NCI-H226 (cell line): ENCODE measurements at regions not wholly inside any gene's neighbourhood (a gene's known extent, or its start where the extent isn't known, plus 50 kb on each side); places are given as distances from the start of the nearest gene placed in this dataset.

ENCODE experiments used
- DNase-seq: peaks from one replicate; pipeline ENCODE4 v3.0.0-alpha.2; 2015

DNA sequence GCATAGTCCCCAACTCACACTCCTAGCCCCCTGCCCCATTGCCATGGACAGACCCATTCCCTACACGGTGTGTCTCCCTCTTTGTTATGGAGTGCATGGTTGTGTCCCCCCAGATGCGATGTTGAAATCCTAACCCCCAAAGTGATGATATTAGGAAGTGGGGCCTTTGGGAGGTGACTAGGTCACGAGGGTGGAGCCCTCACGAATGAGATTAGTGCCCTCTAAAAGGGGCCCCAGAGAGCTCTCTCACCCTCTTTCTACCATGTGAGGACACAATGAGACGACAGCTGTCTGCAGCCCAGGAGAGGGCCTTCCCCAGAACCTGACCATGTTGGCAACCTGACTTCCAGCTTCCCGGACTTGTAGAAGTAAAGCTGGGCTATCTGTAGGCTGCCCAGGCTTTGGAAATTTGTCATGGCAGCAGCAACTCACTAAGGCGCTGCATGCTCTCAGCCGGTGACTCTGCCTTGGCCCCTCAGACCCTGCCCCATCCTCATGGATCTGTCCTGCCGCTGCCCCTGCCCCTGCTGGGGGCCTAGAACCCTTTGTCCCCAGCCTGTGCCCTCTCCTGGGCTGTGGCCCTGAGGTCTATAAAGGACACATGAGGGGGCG, 318.1 kb upstream of the RTL1 start:
- DNase-seq, result no peak

DNA sequence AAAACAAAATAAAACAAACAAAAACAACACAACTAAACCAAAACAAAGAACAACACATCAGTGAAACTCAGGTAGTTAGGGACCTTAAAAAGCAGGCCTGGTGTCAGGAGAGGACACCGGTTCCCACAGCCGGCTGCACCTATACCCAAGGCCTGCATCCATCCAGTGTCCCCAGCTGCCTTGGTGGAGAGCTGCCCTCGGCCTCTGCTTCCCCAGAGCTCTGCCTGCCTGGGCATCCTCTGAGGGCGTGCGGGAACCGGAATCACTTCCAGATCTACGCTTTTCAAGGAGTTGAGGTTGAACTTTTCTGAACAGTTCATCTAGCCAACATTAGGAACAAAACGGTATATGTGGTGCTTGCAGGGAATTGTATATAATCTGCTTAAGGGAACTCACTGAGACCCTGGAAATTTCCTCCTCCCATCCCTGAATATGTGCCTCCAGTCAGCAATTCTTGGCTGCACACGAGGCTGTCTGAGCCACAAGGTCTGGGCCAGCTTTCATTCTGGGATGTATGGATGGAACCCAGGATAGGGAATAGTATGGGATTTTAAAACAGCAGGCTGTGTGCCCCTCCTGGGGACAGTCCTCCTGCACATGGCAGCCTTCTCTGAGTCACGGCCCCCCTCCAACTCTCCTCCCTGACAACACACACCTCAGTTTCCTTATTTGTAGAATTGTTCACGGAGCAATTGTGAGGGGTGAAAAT, 319.0 kb upstream of the RTL1 start:
- DNase-seq, result no peak

DNA sequence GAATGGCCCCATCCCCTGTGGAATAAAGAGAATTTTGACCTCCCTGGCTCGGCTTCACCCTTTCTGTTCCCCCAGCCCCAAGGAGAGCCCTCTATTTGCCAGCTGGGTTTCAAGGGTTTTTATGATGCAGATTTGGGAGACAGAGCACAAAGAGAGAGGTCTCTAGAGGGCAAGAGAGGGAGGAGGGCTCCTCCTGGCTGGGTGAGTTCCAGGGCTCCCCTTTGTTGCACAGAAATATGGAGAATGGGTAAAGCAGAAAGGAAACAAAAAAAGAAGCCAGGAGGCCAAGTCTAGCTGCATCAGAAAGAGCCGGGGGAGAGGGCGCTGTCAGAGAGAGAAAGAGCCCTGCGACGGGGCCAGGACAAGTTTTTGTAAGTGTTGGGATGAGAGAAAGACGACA, 319.6 kb upstream of the RTL1 start:
- no peak for DNase-seq

DNA sequence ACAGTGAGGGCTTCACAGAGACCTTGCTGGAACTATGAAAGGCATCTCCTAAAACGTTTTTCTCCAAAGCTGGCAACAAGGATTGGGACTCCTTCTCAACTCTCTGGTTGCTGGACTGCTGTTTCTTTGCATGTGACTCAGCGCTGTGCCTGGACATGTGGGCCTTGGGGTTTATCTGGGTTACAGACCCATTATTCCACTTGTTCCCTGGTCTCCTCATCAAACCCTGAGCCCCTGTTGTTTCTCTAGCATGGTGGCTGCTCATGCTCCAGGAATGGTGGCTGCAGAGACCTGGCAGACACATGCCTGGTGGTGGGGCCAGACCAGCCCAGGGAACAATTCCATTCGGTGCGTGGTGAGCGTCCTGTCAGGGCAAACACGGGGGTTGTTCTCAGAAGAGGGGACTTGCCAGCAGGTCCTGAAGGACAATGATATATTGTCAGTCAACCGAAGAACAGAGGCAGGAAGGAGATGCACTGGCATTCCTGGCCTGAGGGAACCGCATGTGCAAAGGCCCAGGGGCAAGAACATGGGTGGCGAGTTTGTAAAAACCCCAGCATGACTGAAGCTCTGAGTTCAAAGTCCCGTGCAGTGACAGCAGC, 320.1 kb upstream of the RTL1 start:
- DNase-seq, result no peak

DNA sequence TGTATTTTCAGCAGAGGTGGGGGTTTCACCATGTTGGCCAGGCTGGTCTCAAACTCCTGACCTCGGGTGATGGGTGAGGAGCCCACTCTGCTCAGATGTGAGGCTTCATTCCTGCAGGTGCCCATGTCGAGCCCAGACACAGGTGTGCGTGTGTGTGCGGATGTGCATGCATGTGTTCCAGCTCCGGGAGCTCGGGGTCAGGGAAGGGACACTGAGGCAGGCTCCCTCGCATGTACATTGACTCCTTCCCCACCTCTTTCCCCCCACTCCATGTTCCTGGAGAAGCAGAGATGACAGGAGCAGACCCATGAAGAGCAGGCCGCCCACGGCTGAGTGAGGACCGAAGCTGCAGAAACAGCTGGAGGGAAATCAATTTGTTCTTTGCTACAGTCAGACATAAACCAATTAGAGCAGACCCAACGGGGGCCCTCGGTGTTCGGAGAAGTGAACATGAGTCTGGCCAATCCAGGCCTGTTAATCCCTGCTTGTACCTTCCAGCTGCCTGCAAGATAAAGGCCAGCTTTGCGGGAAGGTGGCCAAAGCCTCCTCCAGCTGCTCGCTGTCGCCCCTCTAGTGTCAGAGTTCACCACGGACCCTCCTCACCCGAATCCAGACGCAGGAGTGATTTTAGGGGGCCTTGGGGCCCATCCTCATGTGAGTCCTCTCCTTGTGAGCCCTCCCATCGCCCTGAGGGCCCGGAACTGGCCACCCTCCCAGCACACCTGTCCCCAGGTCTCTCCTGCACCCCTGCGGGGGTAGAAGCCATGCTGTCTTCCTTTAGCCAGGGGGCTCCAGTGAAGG, 321.0 kb upstream of the RTL1 start:
- DNase-seq, result no peak

DNA sequence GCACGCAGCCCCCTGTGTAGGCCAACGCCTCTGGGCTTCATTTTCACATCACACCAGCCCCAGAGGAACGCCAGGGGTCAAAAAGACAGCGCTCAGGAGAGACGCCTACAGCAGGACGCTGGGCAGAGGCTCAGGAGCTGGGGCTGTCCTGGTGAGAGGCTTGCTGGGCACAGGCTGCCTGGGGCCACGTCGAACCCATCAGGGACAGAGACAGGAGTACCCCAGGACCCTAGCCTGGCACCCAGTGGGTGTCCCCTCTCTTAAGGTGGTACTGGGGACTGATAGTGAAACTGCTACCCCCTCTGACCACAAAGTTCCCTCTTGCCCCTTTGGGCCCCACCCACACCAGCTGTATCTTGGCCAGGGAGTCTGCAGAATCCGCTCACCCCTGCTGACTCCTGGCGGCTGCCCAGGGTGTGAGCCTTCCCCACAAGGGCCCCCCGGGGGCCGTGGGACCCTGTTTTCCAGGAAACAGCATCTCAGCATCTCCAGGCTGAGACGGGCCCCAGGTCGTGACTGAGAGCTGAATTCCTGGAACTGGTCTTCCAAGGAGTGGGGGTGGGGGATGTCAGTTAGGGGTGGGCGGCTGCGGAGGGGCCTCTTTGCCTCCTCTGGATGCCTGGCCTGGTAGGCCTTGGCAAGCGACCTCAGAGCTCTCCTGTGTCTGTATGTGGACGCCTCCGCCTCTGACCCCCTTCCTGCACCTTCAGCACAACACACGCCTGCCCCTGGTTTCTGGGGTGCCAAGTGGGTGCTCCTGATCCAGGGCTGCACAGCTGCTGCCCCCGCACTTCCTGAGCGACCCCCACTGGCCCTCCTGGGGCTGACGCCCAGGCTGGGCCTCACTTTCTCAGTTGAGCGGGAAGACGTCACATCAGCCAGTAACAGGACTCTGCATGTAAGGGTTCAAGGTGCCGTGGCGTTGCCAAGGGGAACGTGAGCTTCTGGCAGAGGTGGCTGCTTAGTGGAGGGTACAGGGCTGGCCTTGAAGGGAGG, 321.9 kb upstream of the RTL1 start:
- DNase-seq, result no peak

DNA sequence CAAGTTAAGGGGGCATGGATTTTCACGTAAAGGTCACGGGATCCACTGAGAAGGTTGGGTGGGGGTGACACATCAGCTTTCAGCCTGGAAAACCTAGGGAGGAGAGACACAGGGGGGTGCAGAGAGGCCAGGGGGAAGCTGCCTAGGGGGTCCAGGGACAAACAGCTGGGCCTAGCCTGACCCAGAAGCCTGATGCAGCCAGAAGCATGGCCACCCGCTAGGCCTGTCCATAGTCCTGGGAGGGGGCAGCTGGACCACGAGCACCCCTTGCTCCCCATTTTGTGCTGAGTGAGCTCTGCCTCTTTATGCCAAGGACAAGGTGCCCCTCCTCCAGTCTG, 322.7 kb upstream of the RTL1 start:
- DNase-seq, result no peak

DNA sequence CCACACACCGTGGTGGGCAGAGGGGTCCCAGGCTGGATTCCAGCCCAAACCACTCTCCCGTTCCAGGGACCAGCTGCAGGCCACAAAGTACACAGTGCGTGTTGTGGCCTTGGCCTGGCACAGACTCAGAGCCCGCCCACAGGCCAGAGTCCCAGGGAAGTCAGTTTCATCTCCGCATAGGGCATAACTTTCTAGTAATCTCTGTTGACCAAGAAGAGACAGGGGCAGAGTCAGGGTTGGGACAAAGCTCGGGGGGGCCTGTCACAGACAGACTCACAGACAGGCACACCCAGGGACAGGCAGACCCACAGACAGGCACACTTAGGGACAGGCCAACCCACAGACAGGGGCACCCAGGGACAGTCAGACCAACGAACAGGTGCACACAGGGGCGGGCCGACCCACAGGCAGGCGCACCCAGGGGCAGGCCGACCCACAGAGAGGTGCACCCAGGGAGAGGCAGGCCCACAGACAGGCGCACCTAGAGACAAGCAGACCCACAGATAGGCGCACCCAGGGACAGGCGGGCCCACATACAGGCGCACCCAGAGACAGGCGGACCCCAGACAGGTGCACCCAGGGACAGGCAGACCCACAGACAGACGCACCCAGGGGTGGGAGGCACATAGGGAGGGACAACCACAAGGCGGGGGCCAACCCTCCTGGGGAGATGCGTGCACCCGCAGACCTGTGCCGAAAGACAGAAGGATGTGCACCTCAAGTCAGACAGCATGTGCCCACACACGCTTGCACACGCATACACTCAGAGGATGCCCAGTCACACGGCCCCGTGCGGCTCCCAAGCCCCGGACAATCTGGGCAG, 323.3 kb upstream of the RTL1 start:
- DNase-seq, result no peak

DNA sequence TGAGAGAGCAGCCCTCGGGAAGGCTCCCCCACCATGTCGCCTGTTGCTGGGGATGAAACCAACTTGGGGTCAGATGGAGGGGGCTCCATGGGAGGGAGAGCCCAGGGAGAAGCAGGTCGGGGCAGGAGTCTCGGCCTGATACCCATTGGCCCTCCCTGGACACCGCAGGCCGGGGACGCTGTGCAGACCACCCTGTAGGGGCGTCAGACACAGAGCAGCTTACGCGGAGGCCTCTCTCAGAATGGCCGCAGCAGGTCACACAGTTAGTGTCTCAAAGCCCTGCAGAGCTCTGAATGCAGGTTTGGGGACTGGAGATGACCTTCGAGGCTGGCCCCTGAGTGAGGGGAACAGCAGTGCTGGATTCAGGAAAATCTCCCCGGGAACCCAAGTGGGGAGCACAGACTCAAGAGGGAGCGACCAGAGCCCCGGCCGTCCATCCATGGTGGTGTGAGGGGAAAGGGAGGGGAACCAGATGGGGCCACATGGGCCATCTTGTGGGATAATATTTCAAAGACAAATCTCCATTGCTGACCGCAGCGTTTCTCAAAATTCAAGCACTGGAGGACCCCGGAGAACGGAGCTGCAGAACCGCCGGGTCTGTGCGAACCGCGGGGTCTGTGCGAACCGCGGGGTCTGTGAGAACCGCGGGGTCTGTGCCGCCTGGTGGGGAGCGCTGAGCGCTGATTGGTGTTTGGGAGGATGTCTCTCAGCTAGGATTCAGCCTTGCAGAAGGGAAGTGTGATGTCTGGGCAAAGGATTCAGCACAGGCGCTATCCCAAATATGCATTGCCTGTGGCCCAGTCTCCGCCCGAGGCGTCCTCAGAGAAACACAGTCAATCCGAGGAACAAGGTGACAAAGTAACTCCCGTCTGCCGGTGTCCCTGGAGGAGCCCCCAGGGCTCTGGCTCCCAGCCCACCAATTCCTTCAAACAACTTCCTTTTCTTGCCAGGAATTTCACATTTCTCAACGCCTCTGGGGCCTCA, 324.4 kb upstream of the RTL1 start:
- no peak for DNase-seq

DNA sequence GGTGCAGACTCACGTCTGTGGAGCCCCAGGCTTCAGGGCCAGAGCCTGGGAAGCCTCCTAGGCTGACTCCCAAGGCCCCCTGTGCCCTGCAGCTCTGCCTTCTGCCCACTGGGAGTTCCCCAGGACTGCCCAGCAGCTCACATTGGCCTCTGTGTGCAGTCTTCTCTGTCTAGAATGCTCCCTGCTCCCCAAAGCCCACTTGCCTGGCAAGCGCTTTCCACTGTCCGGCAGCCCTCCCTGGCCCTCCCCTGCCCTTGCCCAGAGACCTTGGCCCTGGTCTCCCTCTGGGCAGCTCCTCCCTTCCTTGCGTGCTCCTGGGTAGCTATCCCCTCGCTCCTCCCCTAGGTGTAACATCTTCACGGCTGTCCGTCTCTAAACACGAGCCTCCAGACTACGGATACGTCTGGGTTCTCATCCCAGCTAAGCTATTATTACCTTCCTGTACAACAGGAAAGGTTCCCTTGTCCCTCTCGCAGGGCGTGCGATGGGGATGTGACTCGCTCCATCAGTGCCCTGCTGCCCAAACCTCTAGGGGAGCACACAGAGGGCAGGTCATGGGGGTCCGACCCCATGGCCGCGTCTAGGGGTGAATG, 325.5 kb upstream of the RTL1 start:
- DNase-seq, result no peak

DNA sequence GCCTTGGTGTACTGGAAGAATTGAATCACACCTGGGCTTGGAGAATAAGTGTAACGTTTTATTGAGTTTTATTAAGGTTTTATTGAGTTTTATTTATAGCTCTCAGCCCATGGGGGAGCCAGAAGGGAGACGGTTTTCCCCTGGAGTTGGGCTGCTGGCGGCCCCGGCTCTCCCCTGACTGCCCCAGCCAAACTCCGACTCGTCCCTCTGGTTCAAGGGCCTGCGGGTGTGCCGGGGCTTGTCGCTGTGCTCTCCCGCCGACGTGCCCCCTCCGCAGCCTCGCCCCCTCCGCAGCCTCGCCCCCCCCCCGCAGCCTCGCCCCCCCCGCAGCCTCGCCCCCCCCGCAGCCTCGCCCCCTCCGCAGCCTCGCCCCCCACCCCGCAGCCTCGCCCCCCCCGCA, 326.1 kb upstream of the RTL1 start:
- DNase-seq, result no peak

DNA sequence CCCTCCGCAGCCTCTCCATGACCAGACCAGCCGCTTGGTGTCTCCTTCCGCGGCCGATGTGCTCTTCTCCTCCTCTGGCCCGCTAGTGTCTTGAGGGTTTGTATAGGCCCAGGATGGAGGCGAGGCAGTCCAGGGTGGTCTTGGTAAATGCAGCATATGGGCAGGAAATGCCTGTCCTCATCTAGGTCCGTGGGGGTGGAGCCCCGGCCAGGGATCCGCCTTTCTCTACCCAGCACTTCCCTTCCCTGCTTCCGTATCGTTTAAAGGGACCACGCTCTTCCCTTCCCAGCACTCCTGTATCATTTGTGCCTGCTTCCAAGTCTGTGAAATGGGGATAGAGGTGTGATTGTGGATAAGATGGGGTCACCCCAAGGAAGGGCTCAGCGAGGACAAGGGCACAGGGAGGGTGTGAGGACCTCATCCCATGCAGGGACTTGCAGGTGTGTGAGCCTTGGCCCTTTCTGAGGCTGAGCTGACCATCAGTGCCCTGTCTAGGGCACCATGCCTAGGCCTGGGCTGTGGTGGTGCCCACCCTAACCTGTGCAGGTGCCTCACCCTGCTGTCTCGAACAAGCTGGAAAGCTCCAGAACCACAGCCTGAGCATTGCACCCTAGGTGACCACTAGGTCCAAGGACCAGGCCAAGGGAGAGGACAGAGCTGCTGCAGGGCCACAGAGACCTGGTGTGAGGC, 326.8 kb upstream of the RTL1 start:
- DNase-seq, result no peak

DNA sequence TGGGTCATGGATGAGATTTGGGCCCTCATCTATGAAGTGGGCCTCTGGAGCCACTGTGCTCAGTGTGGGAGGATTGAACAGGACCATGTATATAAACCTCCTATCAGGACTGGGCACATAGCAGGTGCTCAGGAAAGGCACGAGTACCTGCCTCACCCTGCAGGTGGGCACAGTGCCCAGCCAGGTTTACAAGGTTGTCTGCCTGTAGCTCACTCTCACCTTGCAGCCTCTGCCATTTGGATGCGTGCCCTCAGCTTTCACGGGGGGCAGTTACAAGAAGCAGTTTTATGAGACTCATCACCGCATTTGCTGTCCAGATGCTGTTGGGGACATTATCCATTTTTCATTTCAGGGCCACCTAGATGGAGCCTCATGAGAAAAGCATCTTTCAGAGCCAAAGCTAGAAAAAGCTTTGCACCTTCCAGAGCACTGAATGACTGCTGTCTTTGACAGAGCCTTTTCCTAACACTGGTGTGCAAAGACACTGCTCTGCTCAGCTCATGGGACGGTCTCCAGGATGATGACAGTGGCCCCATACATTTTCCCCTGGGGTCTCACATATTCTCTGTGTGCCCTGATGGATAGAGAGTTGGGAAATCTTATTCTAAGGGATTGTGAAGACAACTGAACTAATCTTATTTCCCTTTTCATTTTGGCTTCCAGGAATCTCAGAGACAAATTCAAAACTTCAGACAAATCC, 327.5 kb upstream of the RTL1 start:
- DNase-seq, result no peak

DNA sequence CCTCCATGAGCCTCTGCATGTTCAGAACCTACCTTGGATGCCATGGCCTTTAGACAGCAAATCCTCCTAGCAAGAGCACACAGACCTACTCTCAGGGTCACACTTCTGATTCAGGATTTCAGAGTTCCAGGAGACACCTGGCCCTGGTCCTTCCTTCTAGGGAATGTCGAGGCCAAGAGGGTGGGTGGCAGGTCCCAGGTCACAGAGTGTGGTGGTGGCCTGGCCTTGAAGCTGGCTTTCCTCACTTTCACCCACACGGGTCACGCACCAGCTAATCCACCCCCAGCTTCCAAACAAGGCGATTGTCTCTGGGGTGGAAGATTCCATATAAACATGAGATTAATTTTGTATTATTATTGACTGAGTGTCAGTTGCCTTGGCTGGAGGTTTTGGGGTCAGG, 328.3 kb upstream of the RTL1 start:
- DNase-seq, result no peak

DNA sequence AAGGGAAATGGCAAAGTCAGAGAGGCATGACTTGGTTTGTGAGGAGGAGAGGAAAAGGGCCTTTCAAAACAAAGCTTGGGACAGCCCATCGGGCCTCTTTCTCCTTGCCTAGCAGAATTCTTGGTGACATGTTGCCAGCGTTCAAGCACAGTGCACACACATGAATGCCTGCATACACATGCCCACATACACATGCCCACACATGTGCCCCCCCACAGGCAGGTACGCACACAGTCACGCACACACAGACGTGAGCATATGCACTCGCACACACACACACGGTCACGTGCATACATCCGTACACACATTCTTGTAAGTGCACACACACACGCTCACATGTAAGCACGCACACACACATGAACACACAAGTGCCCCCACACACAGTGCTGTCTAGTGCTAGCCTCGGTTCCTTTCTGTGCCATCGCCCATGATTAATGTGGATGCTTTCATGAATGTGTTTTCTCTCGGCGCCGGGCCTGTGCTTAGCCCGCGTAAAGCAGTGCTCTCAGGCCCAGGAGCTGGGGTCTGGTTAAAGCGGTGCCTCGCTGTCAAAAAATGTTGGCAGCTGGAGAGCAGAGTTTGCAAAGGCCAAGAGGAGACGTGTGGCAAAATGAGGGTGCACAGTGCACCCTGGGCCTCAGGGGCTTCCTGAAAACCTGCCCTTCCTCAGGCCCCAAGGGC, 328.8 kb upstream of the DIO3 start:
- no peak for DNase-seq

DNA sequence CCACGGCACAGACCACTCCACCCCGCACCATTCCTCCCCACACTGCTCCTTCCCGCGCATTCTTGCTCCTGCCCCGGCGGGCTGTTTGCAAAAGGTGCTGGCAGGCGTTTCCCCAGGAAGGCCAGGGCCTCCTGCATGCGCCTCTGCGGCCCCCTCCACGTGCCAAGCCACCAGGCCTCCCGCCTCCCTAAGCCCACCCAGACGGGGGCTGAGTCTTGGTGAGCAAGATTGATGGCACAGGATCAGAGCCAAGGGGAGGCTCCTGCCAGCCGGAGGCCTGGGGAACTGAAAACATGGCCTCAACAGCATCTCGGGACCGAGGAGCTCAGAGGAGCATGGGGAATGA, 328.3 kb upstream of the DIO3 start:
- no peak for DNase-seq

DNA sequence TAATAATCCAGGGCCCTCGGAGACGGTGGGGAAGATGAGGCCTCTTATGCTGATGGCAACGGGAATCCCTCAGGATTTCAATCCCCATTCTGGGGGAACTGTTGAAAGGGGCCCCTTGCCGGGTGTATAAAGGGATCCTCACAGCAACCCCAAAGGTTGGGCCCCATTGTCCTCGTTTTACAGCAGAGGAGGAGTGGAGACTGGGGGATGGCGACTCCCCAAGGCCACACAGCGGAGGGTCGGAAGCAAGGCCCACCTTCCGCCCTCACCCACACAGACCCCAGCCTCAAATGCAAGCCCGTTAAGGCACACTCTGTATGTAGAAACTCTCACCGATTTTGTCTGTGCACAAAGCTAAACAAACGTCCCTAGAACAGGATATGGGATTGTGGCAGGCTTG, 327.9 kb upstream of the DIO3 start:
- no peak for DNase-seq

DNA sequence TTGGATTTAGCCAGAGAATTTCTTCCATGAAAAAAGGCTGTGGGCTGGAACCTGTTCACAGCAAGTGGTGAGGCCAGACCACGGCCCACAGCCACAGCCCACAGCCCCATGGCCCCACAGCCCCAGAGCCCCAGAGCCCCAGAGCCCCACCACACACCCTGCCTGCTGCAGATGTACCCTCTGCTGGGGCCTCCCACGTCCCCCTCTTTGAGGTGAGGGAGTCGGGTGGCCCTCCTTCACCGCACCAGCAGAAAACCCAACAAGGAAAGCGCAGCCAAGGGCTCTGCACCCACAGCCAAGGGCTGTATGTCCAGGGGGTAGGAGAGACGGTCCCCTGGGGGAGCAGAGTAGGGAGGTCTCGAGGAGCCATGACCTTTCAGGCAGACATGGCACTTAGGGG, 327.5 kb upstream of the DIO3 start:
- no peak for DNase-seq
